ENCODE measurements at regions not wholly inside any gene's neighbourhood (a gene's known extent, or its start where the extent isn't known, plus 50 kb on each side); places are given as distances from the start of the nearest gene placed in this dataset.
A peak's percentile ranks its signal among the peaks of the same experiment; 100 is the strongest.

GRCh38 chr7:91656541-91657482, 223.7 kb downstream of the MTERF1 start:
- peak; percentile 48 for DNase-seq (ENCODE audit: low read depth)
- no peak overlapping the region for H3K4me3 ChIP-seq (ENCODE audit: low read depth, low read length)
- TF ChIP-seq, protein P1, sequence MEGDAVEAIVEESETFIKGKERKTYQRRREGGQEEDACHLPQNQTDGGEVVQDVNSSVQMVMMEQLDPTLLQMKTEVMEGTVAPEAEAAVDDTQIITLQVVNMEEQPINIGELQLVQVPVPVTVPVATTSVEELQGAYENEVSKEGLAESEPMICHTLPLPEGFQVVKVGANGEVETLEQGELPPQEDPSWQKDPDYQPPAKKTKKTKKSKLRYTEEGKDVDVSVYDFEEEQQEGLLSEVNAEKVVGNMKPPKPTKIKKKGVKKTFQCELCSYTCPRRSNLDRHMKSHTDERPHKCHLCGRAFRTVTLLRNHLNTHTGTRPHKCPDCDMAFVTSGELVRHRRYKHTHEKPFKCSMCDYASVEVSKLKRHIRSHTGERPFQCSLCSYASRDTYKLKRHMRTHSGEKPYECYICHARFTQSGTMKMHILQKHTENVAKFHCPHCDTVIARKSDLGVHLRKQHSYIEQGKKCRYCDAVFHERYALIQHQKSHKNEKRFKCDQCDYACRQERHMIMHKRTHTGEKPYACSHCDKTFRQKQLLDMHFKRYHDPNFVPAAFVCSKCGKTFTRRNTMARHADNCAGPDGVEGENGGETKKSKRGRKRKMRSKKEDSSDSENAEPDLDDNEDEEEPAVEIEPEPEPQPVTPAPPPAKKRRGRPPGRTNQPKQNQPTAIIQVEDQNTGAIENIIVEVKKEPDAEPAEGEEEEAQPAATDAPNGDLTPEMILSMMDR (IDR thresholded peaks at IDR 0.05; ENCODE audit: insufficient read depth, low read depth, low read length), result no peak

DNA sequence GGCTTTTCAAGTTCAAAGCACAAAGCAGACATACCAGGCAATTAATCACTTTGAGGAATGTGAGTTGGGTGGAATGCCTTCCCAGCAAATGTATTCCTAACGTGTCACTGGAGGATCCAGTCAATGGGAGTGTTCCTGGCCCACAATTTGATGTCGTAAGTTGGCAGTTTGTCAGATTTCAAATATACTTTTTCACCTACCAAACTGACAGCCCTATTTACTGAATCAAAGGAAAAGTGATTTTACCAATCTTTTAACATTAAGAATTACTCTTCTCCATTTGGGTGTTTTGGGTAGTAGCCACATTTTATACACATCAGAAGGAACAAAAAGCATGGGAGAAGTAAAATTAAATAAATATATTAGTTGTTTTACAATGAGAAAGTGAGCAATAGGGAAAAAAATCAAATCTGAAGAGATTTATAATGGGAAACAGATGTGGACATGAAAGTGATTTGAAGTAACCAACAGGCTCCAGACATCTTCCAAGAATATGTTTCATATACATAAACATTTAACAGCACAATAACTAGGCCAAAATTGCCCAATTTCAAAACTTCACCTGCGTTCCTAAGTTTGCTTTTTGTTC, 222.9 kb downstream of the MTERF1 start:
- DNase-seq (ENCODE audit: low read depth), result peak; percentile 38
- H3K4me3 ChIP-seq (ENCODE audit: low read depth, low read length), result no peak overlapping the region
- TF ChIP-seq, protein P1 (IDR thresholded peaks at IDR 0.05; ENCODE audit: insufficient read depth, low read depth, low read length), result no peak

- TF ChIP-seq, protein P1 (IDR thresholded peaks at IDR 0.05; ENCODE audit: insufficient read depth, low read depth, low read length), result no peak
- no peak for DNase-seq (ENCODE audit: low read depth)
- no peak overlapping the region for H3K4me3 ChIP-seq (ENCODE audit: low read depth, low read length)
These were observed 221.4 kb downstream of the MTERF1 start for GRCh38 chr7:91659096-91659495.

DNA sequence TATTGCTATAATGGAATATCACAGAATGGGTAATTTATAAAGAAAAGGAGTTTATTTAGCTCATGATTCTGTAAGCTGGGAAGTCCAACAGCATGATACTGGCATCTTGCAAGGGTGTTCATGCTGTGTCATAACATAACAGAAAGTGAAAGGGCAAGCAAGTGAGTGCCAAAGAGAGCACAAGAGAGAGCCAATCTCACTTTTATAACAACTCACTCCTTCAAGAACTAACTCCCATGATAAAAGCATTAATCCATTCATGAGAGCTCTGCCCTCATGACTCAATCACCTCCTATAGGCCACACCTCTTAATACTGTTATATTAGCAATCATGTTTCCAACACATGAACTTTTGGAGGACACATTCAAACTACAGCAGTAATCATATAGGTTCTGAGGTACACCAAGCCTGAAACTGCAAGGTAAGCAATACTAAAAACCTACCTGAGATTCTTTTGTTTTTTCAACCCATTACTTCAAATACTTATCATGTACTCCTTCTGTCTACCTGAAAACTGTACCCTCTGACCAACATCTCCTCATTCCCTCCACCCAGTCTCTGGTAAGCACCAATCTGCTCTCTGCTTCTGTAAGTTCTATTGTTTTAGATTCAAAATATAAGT, 219.7 kb downstream of the MTERF1 start:
- no peak for DNase-seq (ENCODE audit: low read depth)
- TF ChIP-seq, protein P1 (IDR thresholded peaks at IDR 0.05; ENCODE audit: insufficient read depth, low read depth, low read length), result no peak
- no peak overlapping the region for H3K4me3 ChIP-seq (ENCODE audit: low read depth, low read length)

GRCh38 chr7:91661727-91662126, 218.8 kb downstream of the MTERF1 start:
- no peak for DNase-seq (ENCODE audit: low read depth)
- no peak overlapping the region for H3K4me3 ChIP-seq (ENCODE audit: low read depth, low read length)
- TF ChIP-seq, protein P1 (IDR thresholded peaks at IDR 0.05; ENCODE audit: insufficient read depth, low read depth, low read length), result no peak

DNA sequence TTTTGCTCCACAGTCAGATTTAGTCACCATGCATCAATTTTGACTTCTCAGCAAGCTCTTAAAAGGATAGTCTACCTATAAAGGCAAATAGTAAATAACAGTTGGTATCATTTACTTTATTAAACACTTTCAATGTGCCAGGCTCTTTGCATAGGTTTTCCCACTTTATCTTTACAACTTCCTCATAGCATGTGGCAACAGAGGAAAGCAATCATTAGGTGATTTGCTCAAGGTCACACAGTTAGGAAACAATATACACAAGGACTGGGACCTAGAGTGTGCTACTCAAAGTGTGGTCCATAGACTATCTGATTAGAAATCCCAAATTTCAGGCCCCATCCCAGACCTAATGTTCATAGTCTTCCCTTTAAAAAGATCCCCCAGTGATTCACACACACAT, 212.3 kb downstream of the MTERF1 start:
- TF ChIP-seq, protein P1 (IDR thresholded peaks at IDR 0.05; ENCODE audit: insufficient read depth, low read depth, low read length), result no peak
- DNase-seq (ENCODE audit: low read depth), result no peak
- H3K4me3 ChIP-seq (ENCODE audit: low read depth, low read length), result no peak overlapping the region
